ENCODE measurements at regions not wholly inside any gene's neighbourhood (a gene's known extent, or its start where the extent isn't known, plus 50 kb on each side); places are given as distances from the start of the nearest gene placed in this dataset.

DNA sequence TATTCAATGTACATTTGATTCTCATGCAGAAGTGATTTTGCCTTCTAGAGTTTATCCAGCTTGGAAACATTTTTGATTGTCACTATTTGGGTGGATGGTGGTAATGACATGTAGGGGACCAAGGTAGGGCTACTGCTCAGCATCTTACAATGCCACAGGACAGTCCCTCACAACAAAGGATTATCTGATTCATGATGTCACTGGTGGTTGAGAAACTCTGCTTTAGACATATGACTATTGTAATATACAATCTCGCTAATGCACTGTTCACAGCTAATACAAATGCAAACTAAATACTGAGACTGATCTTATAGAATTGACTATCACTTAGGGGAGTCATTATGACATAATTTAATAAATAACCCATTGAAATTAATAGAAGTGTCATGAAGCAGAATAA, 60.4 kb upstream of the BTG1 start:
- Histone ChIP-seq H2AK5ac (ENCODE audit: low read length) (no peak overlapping the region), H4K8ac (ENCODE audit: low read depth, low read length) (no peak overlapping the region), H3K4ac (ENCODE audit: low read depth, low read length) (no peak overlapping the region), H3K79me1 (ENCODE audit: low read length) (no peaks in the 10 kb centered on the region), H3K4me1 (ENCODE audit: control insufficient read depth, low read depth, low read length) (no peaks in the 10 kb centered on the region), H4K5ac (ENCODE audit: low read length) (no peak overlapping the region), H2BK15ac (replicated peaks; ENCODE audit: low read depth) (no peak overlapping the region), H3K27ac (ENCODE audit: low read depth, low read length) (no peak overlapping the region), H2BK5ac (ENCODE audit: low read length) (no peak overlapping the region), H3K23ac (ENCODE audit: low read length) (no peak overlapping the region), H2BK120ac (ENCODE audit: low read depth, low read length) (no peak overlapping the region), H3K18ac (ENCODE audit: low read length) (no peak overlapping the region), H3K4me2 (ENCODE audit: low read length) (no peak overlapping the region), H3K79me2 (ENCODE audit: control insufficient read depth, insufficient read depth, low read length) (no peaks in the 10 kb centered on the region), H3K56ac (ENCODE audit: low read length) (no peak overlapping the region), H3K36me3 (ENCODE audit: control insufficient read depth, insufficient read depth, low read length) (no peaks in the 10 kb centered on the region), H3K27me3 (ENCODE audit: insufficient read depth, low read length, poor library complexity) (no peaks in the 10 kb centered on the region), H3K9ac (ENCODE audit: low read length) (no peak overlapping the region), H3K4me3 (ENCODE audit: low read length) (no peak overlapping the region)
- DNase-seq: no peak
- WGBS (ENCODE audit: extremely low coverage, insufficient coverage, low lambda C conversion rate): no CpG with 5 or more reads among the region's 1 CpG

DNA sequence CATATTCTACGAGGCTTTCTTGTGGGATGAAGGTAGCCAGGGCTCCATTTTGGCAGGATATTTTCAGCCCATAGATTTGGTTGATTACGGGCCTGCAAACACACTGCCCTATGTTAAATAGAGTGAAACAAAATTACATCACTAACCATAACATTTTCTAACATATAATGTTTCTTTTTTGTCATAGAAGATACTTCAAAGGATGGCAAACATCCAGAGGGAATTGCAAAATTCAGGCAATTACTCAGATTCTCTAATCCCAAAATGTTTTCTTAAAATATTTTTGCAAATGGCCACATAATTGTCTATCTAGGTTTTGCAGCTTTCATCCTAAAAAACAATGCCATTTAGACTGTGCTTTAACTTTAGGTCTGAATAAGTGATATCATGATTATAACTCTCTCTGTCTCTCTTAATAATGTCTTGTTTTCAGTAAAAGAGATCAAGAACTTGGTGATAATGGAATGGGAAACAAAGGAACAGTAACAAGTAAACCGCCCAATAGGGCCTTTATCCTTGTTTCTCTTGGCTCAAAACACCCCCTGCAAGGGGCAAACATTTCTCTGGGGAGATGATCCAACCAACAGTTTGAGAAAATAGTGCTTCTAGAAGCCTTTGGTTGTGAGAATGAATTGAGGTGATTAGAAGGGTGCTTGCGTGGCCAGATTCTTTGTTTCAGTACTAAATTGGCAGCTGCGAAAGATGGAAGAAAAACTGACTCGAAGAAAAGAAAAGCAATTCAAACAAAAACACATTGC, 54.4 kb upstream of the BTG1 start:
- Histone ChIP-seq H3K36me3 (ENCODE audit: control insufficient read depth, insufficient read depth, low read length) (no peaks in the 10 kb centered on the region), H3K4ac (ENCODE audit: low read depth, low read length) (no peak overlapping the region), H2BK15ac (replicated peaks; ENCODE audit: low read depth) (no peak overlapping the region), H2BK5ac (ENCODE audit: low read length) (no peak overlapping the region), H3K4me1 (ENCODE audit: control insufficient read depth, low read depth, low read length) (no peaks in the 10 kb centered on the region), H3K27ac (ENCODE audit: low read depth, low read length) (no peak overlapping the region), H3K79me1 (ENCODE audit: low read length) (no peaks in the 10 kb centered on the region), H3K27me3 (ENCODE audit: insufficient read depth, low read length, poor library complexity) (no peaks in the 10 kb centered on the region), H4K8ac (ENCODE audit: low read depth, low read length) (no peak overlapping the region), H3K79me2 (ENCODE audit: control insufficient read depth, insufficient read depth, low read length) (no peaks in the 10 kb centered on the region), H4K5ac (ENCODE audit: low read length) (no peak overlapping the region), H3K18ac (ENCODE audit: low read length) (no peak overlapping the region), H2AK5ac (ENCODE audit: low read length) (no peak overlapping the region), H3K4me3 (ENCODE audit: low read length) (no peak overlapping the region), H2BK120ac (ENCODE audit: low read depth, low read length) (no peak overlapping the region), H3K56ac (ENCODE audit: low read length) (no peak overlapping the region), H3K4me2 (ENCODE audit: low read length) (no peak overlapping the region), H3K23ac (ENCODE audit: low read length) (no peak overlapping the region), H3K9ac (ENCODE audit: low read length) (no peak overlapping the region)
- DNase-seq: no peak
- no CpG with 5 or more reads among the region's 6 CpGs for WGBS (ENCODE audit: extremely low coverage, insufficient coverage, low lambda C conversion rate)

DNA sequence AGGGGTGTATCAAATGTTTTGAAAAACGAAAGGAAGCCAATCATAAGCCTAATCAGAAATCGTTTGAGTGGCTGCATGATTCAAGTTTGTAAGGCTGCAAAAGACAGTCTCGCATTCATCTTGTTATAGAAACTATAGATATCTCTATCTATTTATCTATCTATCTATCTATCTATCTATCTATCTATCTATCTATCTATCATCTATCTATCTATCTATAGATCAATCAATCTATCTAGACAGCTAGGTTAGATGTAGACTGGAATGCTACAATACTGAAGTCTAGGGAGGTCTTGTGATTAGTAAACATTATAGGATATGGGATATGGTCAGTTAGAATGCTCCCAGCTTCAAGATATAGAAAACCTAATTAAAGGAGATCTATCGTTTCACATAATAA, 52.2 kb upstream of the BTG1 start:
- Histone ChIP-seq H3K4me2 (ENCODE audit: low read length) (no peak overlapping the region), H4K8ac (ENCODE audit: low read depth, low read length) (no peak overlapping the region), H3K4me1 (ENCODE audit: control insufficient read depth, low read depth, low read length) (no peaks in the 10 kb centered on the region)

DNA sequence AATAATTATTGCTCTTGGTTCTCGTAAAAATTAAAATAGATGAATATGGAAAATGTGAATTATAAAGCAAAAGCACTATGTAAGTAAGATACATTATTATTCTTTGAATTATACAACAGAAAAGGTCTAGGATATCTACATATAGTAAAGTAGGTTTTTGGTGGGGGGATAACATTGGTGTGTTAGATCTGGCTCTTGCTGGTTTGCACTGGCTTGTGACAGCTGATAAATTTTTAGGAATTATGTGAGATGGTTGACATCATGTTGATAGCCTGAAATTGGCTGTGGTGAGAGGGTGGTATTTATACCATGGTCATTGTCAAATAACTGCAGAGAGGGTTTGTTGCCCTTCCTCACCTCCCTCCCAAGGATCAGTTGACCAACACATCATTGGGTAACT, 50.7 kb upstream of the BTG1 start:
- DNase-seq: no peak
- Histone ChIP-seq H4K8ac (ENCODE audit: low read depth, low read length) (no peak overlapping the region), H3K4me3 (ENCODE audit: low read length) (no peak overlapping the region), H3K18ac (ENCODE audit: low read length) (no peak overlapping the region), H2BK5ac (ENCODE audit: low read length) (no peak overlapping the region), H2BK120ac (ENCODE audit: low read depth, low read length) (no peak overlapping the region), H3K36me3 (ENCODE audit: control insufficient read depth, insufficient read depth, low read length) (no peaks in the 10 kb centered on the region), H3K27me3 (ENCODE audit: insufficient read depth, low read length, poor library complexity) (no peaks in the 10 kb centered on the region), H3K79me1 (ENCODE audit: low read length) (no peaks in the 10 kb centered on the region), H3K4me1 (ENCODE audit: control insufficient read depth, low read depth, low read length) (no peaks in the 10 kb centered on the region), H2AK5ac (ENCODE audit: low read length) (no peak overlapping the region), H3K27ac (ENCODE audit: low read depth, low read length) (no peak overlapping the region), H3K79me2 (ENCODE audit: control insufficient read depth, insufficient read depth, low read length) (no peaks in the 10 kb centered on the region), H3K4me2 (ENCODE audit: low read length) (no peak overlapping the region), H3K56ac (ENCODE audit: low read length) (no peak overlapping the region), H3K9ac (ENCODE audit: low read length) (no peak overlapping the region), H3K23ac (ENCODE audit: low read length) (no peak overlapping the region), H4K5ac (ENCODE audit: low read length) (no peak overlapping the region), H3K4ac (ENCODE audit: low read depth, low read length) (no peak overlapping the region), H2BK15ac (replicated peaks; ENCODE audit: low read depth) (no peak overlapping the region)
- WGBS (ENCODE audit: extremely low coverage, insufficient coverage, low lambda C conversion rate): 100% methylated on average over 1 of the region's 1 CpG

More for the DNA sequence above, 52.2 kb upstream of the BTG1 start:
- Histone ChIP-seq H3K79me1 (ENCODE audit: low read length) (no peaks in the 10 kb centered on the region), H3K27me3 (ENCODE audit: insufficient read depth, low read length, poor library complexity) (no peaks in the 10 kb centered on the region), H3K4me3 (ENCODE audit: low read length) (no peak overlapping the region), H2BK120ac (ENCODE audit: low read depth, low read length) (no peak overlapping the region), H3K23ac (ENCODE audit: low read length) (no peak overlapping the region), H3K56ac (ENCODE audit: low read length) (no peak overlapping the region), H2BK5ac (ENCODE audit: low read length) (no peak overlapping the region), H3K27ac (ENCODE audit: low read depth, low read length) (no peak overlapping the region), H3K79me2 (ENCODE audit: control insufficient read depth, insufficient read depth, low read length) (no peaks in the 10 kb centered on the region), H3K18ac (ENCODE audit: low read length) (no peak overlapping the region), H4K5ac (ENCODE audit: low read length) (no peak overlapping the region), H3K36me3 (ENCODE audit: control insufficient read depth, insufficient read depth, low read length) (no peaks in the 10 kb centered on the region), H2BK15ac (replicated peaks; ENCODE audit: low read depth) (no peak overlapping the region), H2AK5ac (ENCODE audit: low read length) (no peak overlapping the region), H3K4ac (ENCODE audit: low read depth, low read length) (no peak overlapping the region), H3K9ac (ENCODE audit: low read length) (no peak overlapping the region)
- WGBS (ENCODE audit: extremely low coverage, insufficient coverage, low lambda C conversion rate): no CpG with 5 or more reads among the region's 4 CpGs
- DNase-seq: no peak
